A549 (cell line): ENCODE measurements at regions not wholly inside any gene's neighbourhood (a gene's known extent, or its start where the extent isn't known, plus 50 kb on each side); places are given as distances from the start of the nearest gene placed in this dataset.
A peak's percentile ranks its signal among the peaks of the same experiment; 100 is the strongest.

Source experiments
- ATAC-seq, 2 experiments: fragments of 200-7000 bp in 1 of 2; fragments of >200 bp in 1 of 2; cut with Nextera tagmentation in 1 of 2; cut with Tn5 transposase in 1 of 2; 3 replicates each; pipeline versions ENCODE4 v1.8.0 to v1.9.1; 2018 to 2020; ENCODE audit warnings: mild to moderate bottlenecking in 1 of 2, moderate library complexity in 1 of 2
- CTCF ChIA-PET: fragments of 300-600 bp; sonication (Branson Sonifier 250); formaldehyde crosslinking; extraction: SDS; loops from one replicate; lab custom pipeline; 2021; ENCODE audit warnings: antibody characterized with exemption, inconsistent platforms; lab: Yijun Ruan, JAX
- POLR2A ChIA-PET: fragments of 350-600 bp; formaldehyde crosslinking; extraction: SDS; loops from one replicate; lab custom pipeline; 2021; ENCODE audit warnings: antibody characterized with exemption, inconsistent platforms; lab: Yijun Ruan, JAX
- DNase-seq, 2 experiments: peaks; one replicate each; pipeline versions ENCODE4 v3.0.0 to v3.0.0-alpha.2; 2011 to 2016; ENCODE audit warnings: low read depth in 1 of 2, low spot score in 1 of 2
- FAIRE-seq: peaks from 2 replicates; lab custom pipeline; 2011; peaks lifted over from hg19 to GRCh38; lab: Jason Lieb, UNC
- H3K27ac ChIP-seq, 2 experiments: fragments of >200 bp; sonication (Bioruptor Twin); formaldehyde crosslinking; 3 replicates each; pipeline ENCODE4 v1.5.1; 2016 to 2017
- H3K4me1 ChIP-seq: fragments of >200 bp; sonication (Bioruptor Twin); formaldehyde crosslinking; 3 replicates; pipeline ENCODE4 v1.6.1; 2016
- H3K4me2 ChIP-seq: fragments of >200 bp; sonication (Bioruptor Twin); formaldehyde crosslinking; 3 replicates; pipeline ENCODE4 v1.6.1; 2016
- H3K4me3 ChIP-seq: fragments of >200 bp; sonication (Bioruptor Twin); formaldehyde crosslinking; 3 replicates; pipeline ENCODE4 v1.5.1; 2016
- H3K9me3 ChIP-seq: fragments of >200 bp; sonication (Bioruptor Twin); formaldehyde crosslinking; 3 replicates; pipeline ENCODE4 v1.6.1; 2016
- BCL3 ChIP-seq: fragments of >200 bp; sonication (Bioruptor Twin); formaldehyde crosslinking; IDR thresholded peaks from 3 replicates; pipeline ENCODE4 v1.6.1; 2016
- CEBPB ChIP-seq, 2 experiments: fragments of >200 bp in 1 of 2; sonication (Bioruptor Twin) in 1 of 2; formaldehyde crosslinking in 1 of 2; IDR thresholded peaks; 2 replicates each; pipeline ENCODE4 v1.6.1; 2012 to 2016
- E2F6 ChIP-seq: IDR thresholded peaks from 2 replicates; pipeline ENCODE4 v1.6.1; 2012; ENCODE audit warnings: low read depth, borderline replicate concordance
- EHF ChIP-seq: fragments of 250-450 bp; sonication (Bioruptor Pico); IDR thresholded peaks from 2 replicates; pipeline ENCODE4 v1.5.0; 2020; ENCODE audit warnings: mild to moderate bottlenecking
- EHMT2 ChIP-seq: fragments of 200-600 bp; sonication (generic); IDR thresholded peaks from 2 replicates; pipeline ENCODE4 v1.6.1; 2016; ENCODE audit warnings: antibody characterized with exemption, low read depth, mild to moderate bottlenecking, moderate library complexity
- ESRRA ChIP-seq: fragments of 150-350 bp; IDR thresholded peaks from 2 replicates; pipeline ENCODE4 v1.6.1; 2014; ENCODE audit warnings: mild to moderate bottlenecking, low read length, borderline replicate concordance
- FOSL2 ChIP-seq, 2 experiments: fragments of 450-650 bp in 1 of 2; fragments of >200 bp in 1 of 2; sonication (Bioruptor Twin) in 1 of 2; formaldehyde crosslinking; IDR thresholded peaks; 2 replicates each; pipeline versions ENCODE4 v1.5.0 to v1.6.1; 2016 to 2020; ENCODE audit warnings: mild to moderate bottlenecking in 1 of 2, moderate library complexity in 1 of 2
- HES2 ChIP-seq: fragments of >200 bp; sonication (Bioruptor Twin); formaldehyde crosslinking; IDR thresholded peaks from 2 replicates; pipeline ENCODE4 v1.6.1; 2016
- HMGXB4 ChIP-seq: fragments of 250-450 bp; sonication (Bioruptor Pico); IDR thresholded peaks from 2 replicates; pipeline ENCODE4 v1.5.0; 2021; ENCODE audit warnings: mild to moderate bottlenecking, moderate library complexity, borderline replicate concordance
- JUN ChIP-seq, 2 experiments: fragments of >200 bp; sonication (Bioruptor Twin); formaldehyde crosslinking; IDR thresholded peaks; 2 replicates in 1 of 2; 3 replicates in 1 of 2; pipeline ENCODE4 v1.6.1; 2016 to 2017
- JUNB ChIP-seq: fragments of >200 bp; sonication (Bioruptor Twin); formaldehyde crosslinking; IDR thresholded peaks from 2 replicates; pipeline ENCODE4 v1.6.1; 2016
- KDM5A ChIP-seq: fragments of 200-600 bp; sonication (generic); IDR thresholded peaks from 2 replicates; pipeline ENCODE4 v1.6.1; 2016; ENCODE audit warnings: antibody characterized with exemption, mild to moderate bottlenecking
- MAFK ChIP-seq: fragments of 450-650 bp; IDR thresholded peaks from 2 replicates; pipeline ENCODE4 v1.6.1; 2014; ENCODE audit not compliant: partially characterized antibody
- MAX ChIP-seq: IDR thresholded peaks from 2 replicates; pipeline ENCODE4 v1.6.1; 2012
- MAZ ChIP-seq: fragments of 150-350 bp; IDR thresholded peaks from 2 replicates; pipeline ENCODE4 v1.6.1; 2014; ENCODE audit warnings: antibody characterized with exemption, low read depth, low read length, borderline replicate concordance
- MYC ChIP-seq: IDR thresholded peaks from 2 replicates; pipeline ENCODE4 v1.6.1; 2012; ENCODE audit warnings: mild to moderate bottlenecking, inconsistent platforms, low read length, improper control_type of control experiment, borderline replicate concordance
- PBX3 ChIP-seq: IDR thresholded peaks from 2 replicates; pipeline ENCODE4 v1.6.1; 2012
- POLR2A ChIP-seq: IDR thresholded peaks from 2 replicates; pipeline ENCODE4 v1.6.1; 2012; ENCODE audit warnings: mild to moderate bottlenecking, low read length
- RAD21 ChIP-seq, 2 experiments: fragments of >200 bp in 1 of 2; sonication (Bioruptor Twin) in 1 of 2; formaldehyde crosslinking in 1 of 2; IDR thresholded peaks in 1 of 2; conservative IDR thresholded peaks in 1 of 2; 2 replicates in 1 of 2; 3 replicates in 1 of 2; pipeline ENCODE4 v1.6.1; 2012 to 2018; ENCODE audit warnings: inconsistent platforms in 1 of 2
- RCOR1 ChIP-seq: fragments of 150-350 bp; IDR thresholded peaks from 2 replicates; pipeline ENCODE4 v1.6.1; 2014; ENCODE audit warnings: antibody characterized with exemption, low read length, low read depth
- RNF2 ChIP-seq: fragments of 200-600 bp; sonication (generic); IDR thresholded peaks from 2 replicates; pipeline ENCODE4 v1.6.1; 2016; ENCODE audit warnings: low read depth, mild to moderate bottlenecking, antibody characterized with exemption, moderate library complexity, borderline replicate concordance
- SMC3 ChIP-seq: fragments of >200 bp; sonication (Bioruptor Twin); formaldehyde crosslinking; IDR thresholded peaks from 3 replicates; pipeline ENCODE4 v1.6.1; 2018; ENCODE audit warnings: inconsistent platforms
- TP53 ChIP-seq: fragments of 250-450 bp; sonication (Bioruptor Pico); IDR thresholded peaks from 2 replicates; pipeline ENCODE4 v1.5.0; 2021; ENCODE audit warnings: mild to moderate bottlenecking, moderate library complexity
- USF2 ChIP-seq: fragments of 450-650 bp; IDR thresholded peaks from 2 replicates; pipeline ENCODE4 v1.6.1; 2014; ENCODE audit warnings: antibody characterized with exemption
- ZC3H11A ChIP-seq: fragments of 450-650 bp; IDR thresholded peaks from 2 replicates; pipeline ENCODE4 v1.6.1; 2014; ENCODE audit warnings: antibody characterized with exemption, mild to moderate bottlenecking
- ZFP36 ChIP-seq: fragments of 450-650 bp; IDR thresholded peaks from 2 replicates; pipeline ENCODE4 v1.6.1; 2014; ENCODE audit warnings: borderline replicate concordance; ENCODE audit not compliant: partially characterized antibody
- ZNF302 ChIP-seq: fragments of 250-450 bp; sonication (Bioruptor Pico); IDR thresholded peaks from 2 replicates; pipeline ENCODE4 v1.9.0; 2021; ENCODE audit warnings: inconsistent platforms, mild to moderate bottlenecking, moderate library complexity
- ZSCAN20 ChIP-seq: fragments of 250-450 bp; sonication (Bioruptor Pico); IDR thresholded peaks from 2 replicates; pipeline ENCODE4 v1.8.0; 2022; ENCODE audit warnings: mild to moderate bottlenecking, moderate library complexity
- whole genome bisulfite sequencing: methylation state at CpG from one replicate; pipeline ENCODE4 v1.1.6; 2017; ENCODE audit errors: missing lambda C conversion rate; 5-methylcytosine and 5-hydroxymethylcytosine counted together

- ATAC-seq, result peak in 1 of 2 experiments; percentile 38; a peak in 1 of 6 replicates
- no peak for DNase-seq
These were observed 62.2 kb downstream of the PSMG1 start for GRCh38 chr21:39120876-39121599.

GRCh38 chr21:39119891-39120290, 63.4 kb downstream of the PSMG1 start:
- TF ChIP-seq ZSCAN20 (CRISPR knock-in tag) (no peak), JUN (IDR thresholded peaks at IDR 0.05) (no peak), FOSL2 (IDR thresholded peaks at IDR 0.05) (no peak), FOSL2 (CRISPR knock-in tag; IDR thresholded peaks at IDR 0.05) (no peak), RCOR1 (no peak), KDM5A (no peak), PBX3 (no peak), JUNB (no peak), MAFK (no peak), CEBPB (IDR thresholded peaks at IDR 0.05) (no peak), ESRRA (no peak), EHMT2 (no peak), POLR2A (no peak), TP53 (no peak)
- ATAC-seq (no peak), DNase-seq (no peak), FAIRE-seq (no peak)
- POLR2A ChIA-PET, result no interaction called here
- Histone ChIP-seq H3K9me3 (no peaks in the 10 kb centered on the region; the same call in 2 of the 3 replicates), H3K4me2 (no peak overlapping the region), H3K4me3 (no peak overlapping the region), H3K4me1 (peaks cover 6% of the 10 kb centered on the region; the same call in 1 of the 3 replicates), H3K27ac (no peak overlapping the region)
- WGBS, result 63% methylated on average over 6 of the region's 6 CpGs
- CTCF ChIA-PET, result no interaction called here

More at GRCh38 chr21:39120876-39121599, 62.2 kb downstream of the PSMG1 start:
- no peak overlapping the region for H3K4me2 ChIP-seq
- ChIA-PET CTCF (no interaction called here), POLR2A (no interaction called here)
- no peak for FAIRE-seq
- no peak overlapping the region for H3K27ac ChIP-seq
- H3K4me1 ChIP-seq, result no peaks in the 10 kb centered on the region
- no peaks in the 10 kb centered on the region; the same call in 2 of the 3 replicates for H3K9me3 ChIP-seq
- 61% methylated on average over 7 of the region's 10 CpGs for WGBS
- TF ChIP-seq ESRRA (no peak), MYC (no peak), CEBPB (IDR thresholded peaks at IDR 0.05) (no peak), POLR2A (no peak), TP53 (no peak), MAZ (no peak), E2F6 (no peak), ZNF302 (CRISPR knock-in tag) (no peak), HMGXB4 (no peak), BCL3 (no peak), RAD21 (conservative IDR thresholded peaks at IDR 0.05 in 1 of 2, IDR thresholded peaks at IDR 0.05 in 1 of 2) (no peak), RNF2 (no peak), ZSCAN20 (CRISPR knock-in tag) (no peak), USF2 (no peak), SMC3 (no peak), ZC3H11A (no peak), HES2 (no peak), EHF (CRISPR knock-in tag) (no peak), ZFP36 (no peak), MAX (no peak)
- H3K4me3 ChIP-seq, result no peak overlapping the region
